Left colon (tissue), 2 donors: ENCODE measurements at regions not wholly inside any gene's neighbourhood (a gene's known extent, or its start where the extent isn't known, plus 50 kb on each side); places are given as distances from the start of the nearest gene placed in this dataset.

ENCODE experiments used
- ATAC-seq: fragments of 200-7000 bp; cut with Tn5 transposase; one replicate; pipeline ENCODE4 v1.9.1; 2020; ENCODE audit warnings: mild to moderate bottlenecking, moderate library complexity
- DNase-seq, 2 donors: peaks; one replicate each; pipeline ENCODE4 v3.0.0-alpha.2; 2020
- intact Hi-C, 2 donors: fragments of 100-400 bp; cut with DNase I in 1 of 2; cut with micrococcal nuclease in 1 of 2; formaldehyde crosslinking; loops; one replicate each; pipeline versions ENCODE4 v1.11.2 to v1.14.0; 2022; cut with DNase I, micrococcal nuclease
- donor health status: DM: no; HTN: no; CAD: no.
- donor health status: DM: yes; HTN: yes; CAD: no.

- ATAC-seq, result no peak
- DNase-seq, result no peak
- intact Hi-C loops, result no loop called here
Measured at GRCh38 chr9:87250205-87250604, 247.5 kb upstream of the DAPK1 start.

GRCh38 chr9:87255431-87256155 lies 242.1 kb upstream of the DAPK1 start:
- no peak for ATAC-seq
- no peak for DNase-seq
- intact Hi-C loops, result no loop called here

- intact Hi-C loops, result no loop called here
- no peak for DNase-seq
- ATAC-seq, result no peak
Measured at GRCh38 chr9:87256973-87257372, 240.7 kb upstream of the DAPK1 start.

- ATAC-seq (no peak), DNase-seq (no peak)
- intact Hi-C loops, result no loop called here
Measured at GRCh38 chr9:87259543-87260518, 237.8 kb upstream of the DAPK1 start.

DNA sequence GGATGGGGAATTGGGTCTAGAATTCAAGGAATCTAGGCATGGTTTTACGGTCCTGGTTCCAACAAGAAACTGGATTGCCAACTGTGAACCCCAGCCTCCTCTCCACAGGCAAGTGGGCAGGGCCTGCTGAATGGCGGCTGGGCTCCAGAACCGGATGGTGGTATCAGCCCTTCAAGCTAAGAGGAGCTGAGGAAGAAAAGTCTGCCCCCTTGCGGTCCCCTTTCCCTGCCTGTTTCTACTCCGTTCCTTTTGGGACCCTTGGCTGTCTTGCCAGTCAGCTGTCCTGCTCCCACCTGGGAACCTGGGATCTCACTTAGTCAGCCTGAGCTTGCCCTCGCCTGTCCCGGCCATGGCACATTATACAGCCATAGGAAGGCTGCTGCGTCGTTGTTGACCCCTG lies 234.4 kb upstream of the DAPK1 start:
- ATAC-seq (no peak), DNase-seq (no peak)
- intact Hi-C loops, result no loop called here

- intact Hi-C loops, result no loop called here
- ATAC-seq, result no peak
- DNase-seq, result no peak
Measured at GRCh38 chr9:87266697-87267096, 231.0 kb upstream of the DAPK1 start.

DNA sequence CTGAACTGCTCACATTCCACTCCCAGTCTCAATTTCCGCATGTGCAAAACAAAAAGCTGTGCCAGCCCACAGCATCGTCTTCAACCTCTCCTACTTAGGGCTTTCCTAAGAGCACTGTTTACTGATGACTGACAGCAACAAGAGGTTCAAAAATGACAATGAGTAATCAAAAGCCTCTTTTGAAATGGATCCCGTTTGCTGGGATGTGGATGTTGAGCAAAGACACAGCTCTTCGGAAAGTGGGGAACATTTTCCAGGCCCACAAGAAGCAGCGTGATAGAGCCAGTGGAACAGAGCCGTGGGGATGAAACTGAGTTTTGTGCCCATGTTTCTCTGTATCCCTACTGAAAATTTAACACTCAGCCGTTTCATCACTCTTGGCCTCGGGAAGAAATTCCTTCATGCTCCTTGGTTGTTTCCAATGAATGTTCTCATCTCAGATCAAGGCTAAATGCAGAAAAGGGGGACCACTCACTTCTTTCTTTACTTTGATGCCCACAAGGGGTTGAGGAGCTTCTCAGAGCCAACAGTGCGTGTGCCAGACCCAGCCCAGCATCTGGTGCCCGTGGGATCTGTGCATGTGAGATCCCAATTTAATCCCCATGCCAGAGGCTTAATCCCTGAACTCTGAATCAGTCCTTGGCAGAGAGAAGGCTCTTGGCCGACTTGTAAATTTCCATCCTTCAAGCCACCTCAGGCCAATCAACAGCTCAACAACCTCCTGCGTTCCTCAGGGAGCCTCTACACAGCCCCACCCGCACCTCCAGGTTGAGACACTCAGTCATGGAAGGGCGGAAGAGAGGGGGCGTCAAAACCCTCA lies 230.2 kb upstream of the DAPK1 start:
- DNase-seq (no peak), ATAC-seq (no peak)
- intact Hi-C loops, result no loop called here

DNA sequence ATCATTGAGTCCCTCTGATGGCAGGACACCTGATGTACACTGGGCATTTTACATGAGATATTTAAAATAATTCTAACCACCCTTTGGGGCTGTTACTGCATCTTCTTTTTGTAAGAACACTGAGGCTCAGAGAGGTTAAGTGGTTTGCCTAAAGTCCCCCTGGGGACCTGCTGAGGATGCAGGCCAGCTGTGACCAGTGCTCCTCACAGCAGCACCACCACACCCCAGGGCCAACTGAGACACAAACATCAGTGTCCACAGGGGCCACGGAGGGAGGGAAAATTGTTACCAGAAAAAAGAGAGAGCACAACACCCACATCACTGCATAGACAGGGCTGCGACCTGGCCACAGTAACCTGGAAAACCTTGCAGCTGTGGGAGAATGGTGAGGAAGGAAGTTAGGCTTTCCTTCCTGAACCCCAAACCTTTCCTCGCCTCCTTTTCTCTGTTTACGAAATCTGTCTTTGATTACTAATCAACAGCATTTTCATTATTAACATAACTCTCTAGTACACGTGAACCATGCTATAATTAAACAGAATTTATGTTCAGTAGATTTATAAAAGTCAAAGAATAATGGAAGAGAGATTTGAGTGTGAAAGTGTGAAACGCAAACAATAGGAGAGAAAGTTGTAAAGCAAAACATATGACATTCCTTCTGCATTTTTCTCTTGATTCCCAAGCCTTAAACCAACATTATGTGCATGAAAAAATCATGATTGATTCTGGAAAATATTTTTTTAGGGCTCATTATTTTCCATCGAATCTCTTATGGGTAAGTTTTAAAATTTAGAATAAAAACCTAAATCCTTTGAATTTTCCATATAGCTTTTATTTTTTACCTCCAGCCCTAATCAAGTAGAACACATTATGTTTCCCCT lies 228.1 kb upstream of the DAPK1 start:
- intact Hi-C loops, result no loop called here
- no peak for ATAC-seq
- no peak for DNase-seq

DNA sequence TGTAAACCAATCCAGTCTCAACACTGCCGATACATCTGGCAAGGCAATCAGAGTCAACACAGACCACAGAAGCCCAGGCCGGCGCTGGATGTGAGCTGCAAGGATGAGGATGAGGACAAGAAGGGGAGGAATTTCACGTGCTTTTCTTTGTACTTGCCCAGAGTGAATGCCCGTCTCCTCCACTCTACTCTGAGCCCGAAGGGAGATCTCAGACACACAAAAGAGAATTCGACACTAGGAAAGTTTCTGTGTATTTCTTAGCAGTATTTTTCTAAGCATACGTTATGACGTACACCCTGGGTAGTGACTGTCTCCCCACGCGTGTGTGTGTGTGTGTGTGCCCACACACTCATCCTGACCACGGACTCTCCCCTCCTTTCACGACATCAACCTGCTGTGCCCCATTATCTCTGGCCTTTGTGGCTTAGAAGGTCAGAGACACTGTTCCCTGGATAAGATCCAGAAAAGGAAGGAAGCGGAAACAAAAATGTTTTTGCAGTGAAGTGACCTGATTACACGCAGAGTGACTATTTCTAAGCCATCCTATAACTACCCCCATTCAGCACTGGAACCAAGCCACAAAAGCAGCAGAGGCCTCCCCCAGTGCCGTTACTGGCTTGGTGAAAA lies 227.3 kb upstream of the DAPK1 start:
- ATAC-seq (no peak), DNase-seq (no peak)
- intact Hi-C loops, result no loop called here

- DNase-seq (no peak), ATAC-seq (no peak)
- intact Hi-C loops, result no loop called here
Measured at GRCh38 chr9:87270848-87271234, 226.8 kb upstream of the DAPK1 start.

GRCh38 chr9:87271696-87272477 lies 225.8 kb upstream of the DAPK1 start:
- no peak for ATAC-seq

GRCh38 chr9:87275047-87275725 lies 222.5 kb upstream of the DAPK1 start:
- DNase-seq (no peak), ATAC-seq (no peak)
- intact Hi-C loops, result no loop called here

More at GRCh38 chr9:87271696-87272477, 225.8 kb upstream of the DAPK1 start:
- DNase-seq, result no peak
- intact Hi-C loops, result no loop called here

DNA sequence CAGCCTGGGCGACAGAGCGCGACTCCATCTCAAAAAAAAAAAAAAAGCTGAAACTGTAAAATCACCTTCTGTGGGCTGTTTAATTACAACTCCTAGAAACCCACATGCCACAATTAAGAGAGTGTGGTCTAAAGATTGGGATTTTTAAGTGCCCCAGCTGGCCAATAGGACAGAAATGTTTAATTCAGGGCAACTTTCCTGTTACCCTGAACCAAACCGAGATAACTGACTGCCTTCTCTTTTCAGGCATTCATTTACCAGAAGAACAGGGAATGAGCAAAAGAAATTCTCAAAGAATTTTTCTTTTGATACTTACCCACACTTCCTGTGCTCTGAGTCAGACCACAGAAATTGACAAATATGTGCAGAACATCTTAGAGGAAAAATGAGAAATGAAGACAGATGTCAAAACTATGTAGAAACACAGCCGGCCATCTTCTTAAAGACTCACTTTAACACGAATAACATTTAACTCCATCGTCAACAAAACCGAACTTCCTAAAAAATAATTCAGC lies 221.3 kb upstream of the DAPK1 start:
- no peak for DNase-seq
- no peak for ATAC-seq
- intact Hi-C loops, result no loop called here

DNA sequence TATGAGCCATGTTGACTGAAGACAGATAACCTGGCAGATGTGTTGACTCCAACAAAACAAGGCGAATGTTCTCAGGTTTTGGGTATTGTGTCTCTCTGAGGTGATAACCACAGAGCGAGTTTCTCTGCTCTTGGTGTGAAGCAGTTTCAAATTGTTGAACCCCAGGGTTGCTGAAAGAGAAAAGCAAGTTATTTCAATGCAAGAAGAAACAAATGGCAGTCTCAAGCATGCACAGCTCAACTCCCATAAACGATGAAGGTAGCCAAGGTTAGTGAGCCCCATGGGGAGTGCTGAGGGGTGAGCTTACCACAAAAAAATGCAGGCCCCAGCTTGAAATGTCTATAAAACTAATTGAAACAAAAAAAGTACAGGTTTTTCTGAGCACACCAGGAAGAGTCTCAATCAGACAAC lies 220.8 kb upstream of the DAPK1 start:
- DNase-seq (no peak), ATAC-seq (no peak)
- intact Hi-C loops, result no loop called here

GRCh38 chr9:87277346-87277745 lies 220.3 kb upstream of the DAPK1 start:
- intact Hi-C loops, result no loop called here
- ATAC-seq, result no peak
- no peak for DNase-seq

DNA sequence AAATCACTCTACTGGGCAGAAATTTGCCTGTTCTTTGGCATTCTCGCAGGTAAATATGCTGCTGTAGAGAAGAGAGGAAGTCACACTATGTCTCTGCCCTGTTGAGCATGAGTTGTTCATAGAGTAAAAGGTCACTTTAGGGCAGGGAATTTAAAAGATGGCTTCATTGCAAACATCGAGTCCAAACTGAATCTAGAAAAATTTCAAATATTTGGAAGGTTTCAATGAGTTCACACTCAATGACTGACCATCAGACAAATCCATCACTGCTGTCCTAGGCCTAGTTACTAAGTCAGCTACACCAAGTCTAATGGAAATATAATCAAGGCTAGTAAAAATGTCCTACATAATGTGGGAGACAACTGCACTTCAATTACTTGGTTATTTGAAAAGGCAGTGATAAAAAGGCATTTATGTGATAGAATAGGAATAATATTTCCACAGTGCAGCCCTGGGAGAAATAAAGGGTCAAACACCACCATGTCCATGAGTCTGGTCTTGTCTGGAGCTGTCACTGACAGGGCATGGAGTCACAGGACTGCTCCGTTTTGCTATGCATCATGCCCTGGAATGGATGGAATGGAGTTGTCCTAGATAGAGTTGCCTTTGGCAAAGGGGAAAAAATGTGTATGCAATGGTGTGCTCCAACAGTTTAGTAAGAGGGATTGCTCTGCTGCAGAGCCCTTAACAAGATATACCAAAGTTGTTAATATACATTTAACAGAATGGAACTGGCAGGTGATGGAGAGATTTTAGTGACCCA lies 218.5 kb upstream of the DAPK1 start:
- DNase-seq (no peak), ATAC-seq (no peak)
- intact Hi-C loops, result no loop called here
